Gastrocnemius medialis (tissue), 4 donors: ENCODE measurements at regions not wholly inside any gene's neighbourhood (a gene's known extent, or its start where the extent isn't known, plus 50 kb on each side); places are given as distances from the start of the nearest gene placed in this dataset.

Experiments
- ATAC-seq, 2 donors: fragments of 150-250 bp; one replicate each; pipeline ENCODE4 v1.9.1; 2016
- DNase-seq, 2 donors: peaks; one replicate each; pipeline ENCODE4 v3.0.0-alpha.2; 2019
- H3K27ac ChIP-seq, 4 donors: fragments of 200-600 bp; sonication (generic); 1 replicate in 1 of 4; 2 replicates in 3 of 4; pipeline ENCODE4 v1.5.1; 2016 to 2018; ENCODE audit warnings: mild to moderate bottlenecking in 2 of 4, moderate library complexity in 1 of 4
- H3K27me3 ChIP-seq, 3 donors: fragments of 200-600 bp; sonication (generic) in 2 of 3; 1 replicate in 1 of 3; 2 replicates in 2 of 3; pipeline versions ENCODE4 v1.5.1 to v1.6.0; 2016 to 2019; ENCODE audit warnings: mild to moderate bottlenecking in 1 of 3, moderate library complexity in 1 of 3
- H3K36me3 ChIP-seq, 2 donors: fragments of 200-600 bp; sonication (generic) in 1 of 2; one replicate each; pipeline ENCODE4 v1.5.1; 2017 to 2018
- H3K4me1 ChIP-seq, 2 donors: fragments of 200-600 bp; sonication (generic) in 1 of 2; one replicate each; pipeline ENCODE4 v1.5.1; 2016 to 2017; ENCODE audit warnings: mild to moderate bottlenecking in 2 of 2
- H3K4me3 ChIP-seq, 4 donors: fragments of 200-600 bp; sonication (generic) in 3 of 4; 1 replicate in 1 of 4; 2 replicates in 3 of 4; pipeline ENCODE4 v1.5.1; 2016 to 2019; ENCODE audit warnings: mild to moderate bottlenecking in 2 of 4
- H3K9me3 ChIP-seq, 3 donors: fragments of 200-600 bp; sonication (generic) in 2 of 3; 1 replicate in 1 of 3; 2 replicates in 2 of 3; pipeline ENCODE4 v1.5.1; 2016 to 2019
- CTCF ChIP-seq, 5 experiments: fragments of 450-650 bp in 3 of 5; fragments of 200-600 bp in 2 of 5; sonication (generic) in 2 of 5; IDR thresholded peaks in 4 of 5; conservative IDR thresholded peaks in 1 of 5; 1 replicate in 4 of 5; 2 replicates in 1 of 5; pipeline ENCODE4 v1.5.1; 2016 to 2019; ENCODE audit warnings: antibody characterized with exemption in 5 of 5, mild to moderate bottlenecking in 3 of 5, moderate library complexity in 3 of 5
- POLR2A ChIP-seq, 2 donors: fragments of 450-650 bp; IDR thresholded peaks; one replicate each; pipeline ENCODE4 v1.6.1; 2017; ENCODE audit warnings: antibody characterized with exemption in 2 of 2, mild to moderate bottlenecking in 2 of 2, moderate library complexity in 2 of 2
- in situ Hi-C, 4 donors: fragments of 200-750 bp; cut with MboI; loops; one replicate each; pipeline versions ENCODE4 v1.15.0 to v1.8.0; 2017; ENCODE audit warnings: low sequenced_read_pairs in 4 of 4
- intact Hi-C: fragments of 100-400 bp; cut with DNase I; formaldehyde crosslinking; loops from one replicate; pipeline ENCODE4 v1.15.1; 2023; ENCODE audit warnings: low total_unique reads

- ATAC-seq (no peak), DNase-seq (no peak)
- H3K36me3 ChIP-seq, result no peaks in the 10 kb centered on the region
- no peak overlapping the region for H3K27ac ChIP-seq
- no peaks in the 10 kb centered on the region for H3K9me3 ChIP-seq
- H3K27me3 ChIP-seq, result no peaks in the 10 kb centered on the region
- intact Hi-C loops, result no loop called here
- H3K4me3 ChIP-seq, result no peak overlapping the region
- TF ChIP-seq CTCF (IDR thresholded peaks at IDR 0.05 in 4 of 5, conservative IDR thresholded peaks at IDR 0.05 in 1 of 5) (no peak), POLR2A (IDR thresholded peaks at IDR 0.05) (no peak)
- in situ Hi-C loops, result no loop called here
- no peaks in the 10 kb centered on the region for H3K4me1 ChIP-seq
Measured at GRCh38 chr4:10283761-10284160, 167.2 kb upstream of the WDR1 start.

- in situ Hi-C loops, result no loop called here
- no peak for ATAC-seq
Measured at GRCh38 chr4:10281996-10282395, 165.4 kb upstream of the WDR1 start.

GRCh38 chr4:10279261-10279660 lies 162.7 kb upstream of the WDR1 start:
- Histone ChIP-seq H3K4me3 (no peak overlapping the region), H3K27me3 (no peaks in the 10 kb centered on the region), H3K9me3 (no peaks in the 10 kb centered on the region), H3K4me1 (no peaks in the 10 kb centered on the region), H3K27ac (no peak overlapping the region), H3K36me3 (no peaks in the 10 kb centered on the region)
- in situ Hi-C loops, result no loop called here
- ATAC-seq (no peak), DNase-seq (no peak)
- intact Hi-C loops, result no loop called here
- TF ChIP-seq POLR2A (IDR thresholded peaks at IDR 0.05), result no peak
- TF ChIP-seq CTCF (IDR thresholded peaks at IDR 0.05 in 4 of 5, conservative IDR thresholded peaks at IDR 0.05 in 1 of 5), result no peak

More at GRCh38 chr4:10281996-10282395, 165.4 kb upstream of the WDR1 start:
- Histone ChIP-seq H3K4me1 (no peaks in the 10 kb centered on the region), H3K36me3 (no peaks in the 10 kb centered on the region), H3K27ac (no peak overlapping the region), H3K9me3 (no peaks in the 10 kb centered on the region), H3K4me3 (no peak overlapping the region), H3K27me3 (no peaks in the 10 kb centered on the region)
- intact Hi-C loops, result no loop called here
- no peak for DNase-seq
- TF ChIP-seq CTCF (IDR thresholded peaks at IDR 0.05 in 4 of 5, conservative IDR thresholded peaks at IDR 0.05 in 1 of 5), result no peak
- TF ChIP-seq POLR2A (IDR thresholded peaks at IDR 0.05), result no peak

GRCh38 chr4:10278071-10278470 lies 161.5 kb upstream of the WDR1 start:
- in situ Hi-C loops (no loop called here), intact Hi-C loops (no loop called here)
- no peak for DNase-seq
- Histone ChIP-seq H3K9me3 (no peaks in the 10 kb centered on the region), H3K4me1 (no peaks in the 10 kb centered on the region), H3K36me3 (no peaks in the 10 kb centered on the region), H3K4me3 (no peak overlapping the region), H3K27ac (no peak overlapping the region), H3K27me3 (no peaks in the 10 kb centered on the region)
- ATAC-seq, result no peak
- TF ChIP-seq CTCF (IDR thresholded peaks at IDR 0.05 in 4 of 5, conservative IDR thresholded peaks at IDR 0.05 in 1 of 5) (no peak), POLR2A (IDR thresholded peaks at IDR 0.05) (no peak)

- in situ Hi-C loops (no loop called here), intact Hi-C loops (no loop called here)
- ATAC-seq (no peak), DNase-seq (no peak)
- no peaks in the 10 kb centered on the region for H3K27me3 ChIP-seq
- no peaks in the 10 kb centered on the region for H3K9me3 ChIP-seq
- no peaks in the 10 kb centered on the region for H3K4me1 ChIP-seq
- no peak overlapping the region for H3K4me3 ChIP-seq
- H3K36me3 ChIP-seq, result no peaks in the 10 kb centered on the region
- H3K27ac ChIP-seq, result no peak overlapping the region
- no peak for TF ChIP-seq CTCF (IDR thresholded peaks at IDR 0.05 in 4 of 5, conservative IDR thresholded peaks at IDR 0.05 in 1 of 5)
- TF ChIP-seq POLR2A (IDR thresholded peaks at IDR 0.05), result no peak
Measured at GRCh38 chr4:10276152-10276551, 159.6 kb upstream of the WDR1 start.
